ENCODE measurements at regions not wholly inside any gene's neighbourhood (a gene's known extent, or its start where the extent isn't known, plus 50 kb on each side); places are given as distances from the start of the nearest gene placed in this dataset.

GRCh38 chr2:180276733-180277132, 269.6 kb upstream of the CWC22 start:
- no peak overlapping the region for H3K4me3 ChIP-seq (ENCODE audit: low read length)
- H3K4me2 ChIP-seq (ENCODE audit: low read length) = no peak overlapping the region
- no peaks in the 10 kb centered on the region for H3K79me2 ChIP-seq (replicated peaks; ENCODE audit: insufficient read depth, low read length)
- H3K9me2 ChIP-seq (ENCODE audit: insufficient read depth, low read length) = no peaks in the 10 kb centered on the region
- no peaks in the 10 kb centered on the region for H3K9me3 ChIP-seq (ENCODE audit: low read length)
- H4K20me1 ChIP-seq (ENCODE audit: insufficient read depth) = no peaks in the 10 kb centered on the region
- TF ChIP-seq CTCF (IDR thresholded peaks at IDR 0.05; ENCODE audit: poor library complexity, severe bottlenecking) = no peak
- TF ChIP-seq TAF1 (IDR thresholded peaks at IDR 0.05; ENCODE audit: low read depth) = no peak
- H3K27ac ChIP-seq (ENCODE audit: low read length) = no peak overlapping the region
- no peak overlapping the region for H2AFZ ChIP-seq (ENCODE audit: low read depth, low read length)
- no peaks in the 10 kb centered on the region for H3F3A ChIP-seq (ENCODE audit: insufficient read depth, low read length, poor library complexity, severe bottlenecking)
- no peaks in the 10 kb centered on the region for H3K36me3 ChIP-seq (ENCODE audit: insufficient read depth, low read length)
- no peak overlapping the region for H3K9ac ChIP-seq (ENCODE audit: low read length)
- no peaks in the 10 kb centered on the region for H3K27me3 ChIP-seq (ENCODE audit: insufficient read depth, low read depth, low read length)

GRCh38 chr2:180268006-180268405, 260.9 kb upstream of the CWC22 start:
- H2AFZ ChIP-seq (ENCODE audit: low read depth, low read length) = no peak overlapping the region
- H3F3A ChIP-seq (ENCODE audit: insufficient read depth, low read length, poor library complexity, severe bottlenecking) = no peaks in the 10 kb centered on the region
- no peaks in the 10 kb centered on the region for H4K20me1 ChIP-seq (ENCODE audit: insufficient read depth)
- no peaks in the 10 kb centered on the region for H3K27me3 ChIP-seq (ENCODE audit: insufficient read depth, low read depth, low read length)
- no peak overlapping the region for H3K9ac ChIP-seq (ENCODE audit: low read length)
- no peak overlapping the region for H3K4me3 ChIP-seq (ENCODE audit: low read length)
- H3K36me3 ChIP-seq (ENCODE audit: insufficient read depth, low read length) = no peaks in the 10 kb centered on the region
- H3K9me3 ChIP-seq (ENCODE audit: low read length) = no peaks in the 10 kb centered on the region
- no peaks in the 10 kb centered on the region for H3K9me2 ChIP-seq (ENCODE audit: insufficient read depth, low read length)
- TF ChIP-seq POLR2AphosphoS5 (IDR thresholded peaks at IDR 0.05) (no peak), MXI1 (conservative IDR thresholded peaks at IDR 0.05; ENCODE audit: poor library complexity, severe bottlenecking) (no peak), EZH2 (IDR thresholded peaks at IDR 0.05; ENCODE audit: borderline replicate concordance, insufficient read depth, low read length, poor library complexity, severe bottlenecking) (no peak), SMC3 (conservative IDR thresholded peaks at IDR 0.05; ENCODE audit: poor library complexity) (no peak), REST (IDR thresholded peaks at IDR 0.05; ENCODE audit: borderline replicate concordance) (no peak), TAF1 (IDR thresholded peaks at IDR 0.05; ENCODE audit: low read depth) (no peak), EP300 (conservative IDR thresholded peaks at IDR 0.05; ENCODE audit: poor library complexity, severe bottlenecking) (no peak), CTCF (IDR thresholded peaks at IDR 0.05; ENCODE audit: poor library complexity, severe bottlenecking) (no peak)
- H3K27ac ChIP-seq (ENCODE audit: low read length) = no peak overlapping the region
- no peak overlapping the region for H3K4me2 ChIP-seq (ENCODE audit: low read length)
- H3K79me2 ChIP-seq (replicated peaks; ENCODE audit: insufficient read depth, low read length) = no peaks in the 10 kb centered on the region

All from neural cell (in vitro differentiated cells).